Keratinocyte (primary cell): ENCODE measurements at regions not wholly inside any gene's neighbourhood (a gene's known extent, or its start where the extent isn't known, plus 50 kb on each side); places are given as distances from the start of the nearest gene placed in this dataset.

Source experiments
- CTCF ChIP-seq, 3 experiments: IDR thresholded peaks in 1 of 3; conservative IDR thresholded peaks in 1 of 3; optimal IDR thresholded peaks in 1 of 3; 2 replicates in 2 of 3; 3 replicates in 1 of 3; pipeline versions ENCODE3 to v1.5.1; 2011; ENCODE audit warnings: low read length in 3 of 3, mild to moderate bottlenecking in 3 of 3, moderate library complexity in 2 of 3, control low read depth in 1 of 3, inconsistent platforms in 1 of 3; ENCODE audit not compliant: insufficient read depth in 2 of 3; ENCODE audit errors: extremely low read depth in 1 of 3
- EZH2 ChIP-seq: IDR thresholded peaks from one replicate; pipeline ENCODE4 v1.6.1; 2012; ENCODE audit warnings: inconsistent platforms, mild to moderate bottlenecking, low read length, moderate library complexity

- TF ChIP-seq CTCF (optimal IDR thresholded peaks at IDR 0.05 in 1 of 3, IDR thresholded peaks at IDR 0.05 in 1 of 3, conservative IDR thresholded peaks at IDR 0.05 in 1 of 3; ENCODE audit: extremely low read depth in 1 of 3, insufficient read depth in 2 of 3, low read length in 3 of 3) (no peak), EZH2 (no peak)
These were observed 666.6 kb upstream of the ROBO1 start for GRCh38 chr3:80434366-80434765.
